Hepatocyte (in vitro differentiated cells): ENCODE measurements at regions not wholly inside any gene's neighbourhood (a gene's known extent, or its start where the extent isn't known, plus 50 kb on each side); places are given as distances from the start of the nearest gene placed in this dataset.

Experiments used
- DNase-seq: peaks from one replicate; pipeline ENCODE4 v3.0.0-alpha.2; 2016; ENCODE audit warnings: low spot score
- H2AFZ ChIP-seq: fragments of 200-600 bp; sonication (generic); 2 replicates; pipeline ENCODE4 v1.6.0; 2016; ENCODE audit warnings: antibody characterized with exemption, mild to moderate bottlenecking
- H3K27ac ChIP-seq: fragments of 200-600 bp; sonication (generic); 2 replicates; pipeline ENCODE4 v1.5.1; 2016; ENCODE audit warnings: mild to moderate bottlenecking
- H3K27me3 ChIP-seq: fragments of 200-600 bp; sonication (generic); 2 replicates; pipeline ENCODE4 v1.6.1; 2016
- H3K36me3 ChIP-seq: fragments of 200-600 bp; sonication (generic); replicated peaks from 2 replicates; pipeline ENCODE4 v1.5.1; 2016; ENCODE audit warnings: low read depth; ENCODE audit not compliant: insufficient read depth
- H3K4me1 ChIP-seq: fragments of 200-600 bp; sonication (generic); 2 replicates; pipeline ENCODE4 v1.5.1; 2016; ENCODE audit warnings: mild to moderate bottlenecking, moderate library complexity; ENCODE audit not compliant: insufficient read depth
- H3K4me2 ChIP-seq: fragments of 200-600 bp; sonication (generic); 2 replicates; pipeline ENCODE4 v1.6.0; 2016
- H3K4me3 ChIP-seq: fragments of 200-600 bp; sonication (generic); 2 replicates; pipeline ENCODE4 v1.5.1; 2016; ENCODE audit warnings: mild to moderate bottlenecking
- H3K79me2 ChIP-seq: fragments of 200-600 bp; sonication (generic); 2 replicates; pipeline ENCODE4 v1.6.0; 2017; ENCODE audit warnings: mild to moderate bottlenecking
- H3K9me2 ChIP-seq: fragments of 200-600 bp; sonication (generic); replicated peaks from 2 replicates; pipeline ENCODE4 v1.6.0; 2017; ENCODE audit warnings: mild to moderate bottlenecking; ENCODE audit not compliant: insufficient read depth
- H3K9me3 ChIP-seq: fragments of 200-600 bp; sonication (generic); 2 replicates; pipeline ENCODE4 v1.5.1; 2016; ENCODE audit warnings: low read depth, mild to moderate bottlenecking
- H4K20me1 ChIP-seq: fragments of 200-600 bp; sonication (generic); 2 replicates; pipeline ENCODE4 v1.6.0; 2016; ENCODE audit warnings: mild to moderate bottlenecking; ENCODE audit not compliant: insufficient read depth, poor library complexity, severe bottlenecking
- EZH2 ChIP-seq: fragments of 200-600 bp; sonication (generic); IDR thresholded peaks from 2 replicates; pipeline ENCODE4 v1.6.1; 2016; ENCODE audit warnings: antibody characterized with exemption, mild to moderate bottlenecking, borderline replicate concordance
- EZH2phosphoT487 ChIP-seq: fragments of 200-600 bp; sonication (generic); IDR thresholded peaks from one replicate; pipeline ENCODE4 v1.6.1; 2018; ENCODE audit warnings: antibody characterized with exemption, mild to moderate bottlenecking, low read depth, moderate library complexity; ENCODE audit not compliant: unreplicated experiment, severe bottlenecking
- WGBS: methylation state at CpG from one replicate; pipeline ENCODE4 v1.1.6; 2016; ENCODE audit warnings: low lambda C conversion rate; ENCODE audit errors: missing lambda C conversion rate; 5-methylcytosine and 5-hydroxymethylcytosine counted together
- TF ChIP-seq, protein P1 (sequence below): fragments of 200-600 bp; sonication (generic); IDR thresholded peaks from 2 replicates; pipeline ENCODE4 v1.5.1; 2016; ENCODE audit warnings: antibody characterized with exemption, mild to moderate bottlenecking; ENCODE audit not compliant: poor library complexity

DNA sequence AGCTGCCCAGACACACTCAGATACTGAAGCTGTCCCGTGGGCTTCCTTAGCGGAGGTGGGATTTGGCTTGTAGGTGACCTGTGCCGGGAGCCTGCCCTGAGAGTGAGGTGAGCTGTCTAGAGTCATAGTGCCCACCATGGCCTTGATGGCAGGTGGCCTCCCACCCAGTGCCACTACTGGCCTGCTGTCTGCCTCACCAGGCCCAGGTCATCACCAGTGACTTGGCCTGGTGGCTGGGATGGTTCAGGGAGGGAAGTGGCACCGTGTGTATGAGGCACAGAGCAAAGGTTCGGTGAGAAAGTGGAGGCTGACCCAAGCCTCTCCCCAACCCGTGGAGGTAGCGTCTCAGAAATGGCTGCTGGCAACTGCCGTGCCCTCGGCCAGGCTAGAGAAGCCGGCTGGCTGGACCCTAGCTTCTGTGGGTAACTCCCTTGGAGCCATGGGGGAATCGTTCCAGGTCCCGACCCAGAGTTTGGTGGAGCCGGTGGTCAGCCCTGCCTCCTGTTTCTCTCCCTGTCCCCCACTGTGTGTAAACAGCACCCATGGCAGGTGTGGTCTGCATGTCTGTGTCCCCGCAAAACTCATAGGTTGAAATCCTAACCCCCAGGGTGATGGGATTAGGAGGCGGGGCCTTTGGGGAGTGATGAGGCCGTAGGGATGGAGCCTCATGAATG is 155.4 kb upstream of the C1orf174 start:
- no peaks in the 10 kb centered on the region for H3K27me3 ChIP-seq
- TF ChIP-seq EZH2phosphoT487 (no peak), EZH2 (no peak)
- TF ChIP-seq, protein P1, sequence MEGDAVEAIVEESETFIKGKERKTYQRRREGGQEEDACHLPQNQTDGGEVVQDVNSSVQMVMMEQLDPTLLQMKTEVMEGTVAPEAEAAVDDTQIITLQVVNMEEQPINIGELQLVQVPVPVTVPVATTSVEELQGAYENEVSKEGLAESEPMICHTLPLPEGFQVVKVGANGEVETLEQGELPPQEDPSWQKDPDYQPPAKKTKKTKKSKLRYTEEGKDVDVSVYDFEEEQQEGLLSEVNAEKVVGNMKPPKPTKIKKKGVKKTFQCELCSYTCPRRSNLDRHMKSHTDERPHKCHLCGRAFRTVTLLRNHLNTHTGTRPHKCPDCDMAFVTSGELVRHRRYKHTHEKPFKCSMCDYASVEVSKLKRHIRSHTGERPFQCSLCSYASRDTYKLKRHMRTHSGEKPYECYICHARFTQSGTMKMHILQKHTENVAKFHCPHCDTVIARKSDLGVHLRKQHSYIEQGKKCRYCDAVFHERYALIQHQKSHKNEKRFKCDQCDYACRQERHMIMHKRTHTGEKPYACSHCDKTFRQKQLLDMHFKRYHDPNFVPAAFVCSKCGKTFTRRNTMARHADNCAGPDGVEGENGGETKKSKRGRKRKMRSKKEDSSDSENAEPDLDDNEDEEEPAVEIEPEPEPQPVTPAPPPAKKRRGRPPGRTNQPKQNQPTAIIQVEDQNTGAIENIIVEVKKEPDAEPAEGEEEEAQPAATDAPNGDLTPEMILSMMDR = no peak
- no peak overlapping the region for H2AFZ ChIP-seq
- WGBS = 88% methylated on average over 16 of the region's 16 CpGs
- no peaks in the 10 kb centered on the region for H3K79me2 ChIP-seq
- no peak overlapping the region for H3K27ac ChIP-seq
- H3K4me1 ChIP-seq = no peaks in the 10 kb centered on the region
- H3K4me3 ChIP-seq = no peak overlapping the region
- H3K9me3 ChIP-seq = no peaks in the 10 kb centered on the region
- no peaks in the 10 kb centered on the region for H3K36me3 ChIP-seq
- no peak for DNase-seq
- H3K9me2 ChIP-seq = no peaks in the 10 kb centered on the region
- H3K4me2 ChIP-seq = no peak overlapping the region
- no peaks in the 10 kb centered on the region for H4K20me1 ChIP-seq

GRCh38 chr1:4056422-4056821 is 156.3 kb upstream of the C1orf174 start:
- H3K27ac ChIP-seq = no peak overlapping the region
- H3K9me2 ChIP-seq = no peaks in the 10 kb centered on the region
- H3K36me3 ChIP-seq = no peaks in the 10 kb centered on the region
- DNase-seq = no peak
- WGBS = 89% methylated on average over 9 of the region's 9 CpGs
- no peaks in the 10 kb centered on the region for H3K79me2 ChIP-seq
- no peaks in the 10 kb centered on the region for H4K20me1 ChIP-seq
- no peak overlapping the region for H2AFZ ChIP-seq
- H3K4me3 ChIP-seq = no peak overlapping the region
- H3K9me3 ChIP-seq = no peaks in the 10 kb centered on the region
- H3K27me3 ChIP-seq = no peaks in the 10 kb centered on the region
- TF ChIP-seq EZH2phosphoT487 (no peak), EZH2 (no peak)
- TF ChIP-seq, protein P1 = no peak
- H3K4me2 ChIP-seq = no peak overlapping the region
- no peaks in the 10 kb centered on the region for H3K4me1 ChIP-seq

- no peaks in the 10 kb centered on the region for H3K9me3 ChIP-seq
- DNase-seq = no peak
- no peak overlapping the region for H3K4me3 ChIP-seq
- no peaks in the 10 kb centered on the region for H3K36me3 ChIP-seq
- no peaks in the 10 kb centered on the region for H3K9me2 ChIP-seq
- no peak for TF ChIP-seq EZH2
- no peak for TF ChIP-seq EZH2phosphoT487
- TF ChIP-seq, protein P1 = no peak
- no peaks in the 10 kb centered on the region for H3K27me3 ChIP-seq
- H3K4me1 ChIP-seq = no peaks in the 10 kb centered on the region
- no peak overlapping the region for H2AFZ ChIP-seq
- no peak overlapping the region for H3K4me2 ChIP-seq
- H3K27ac ChIP-seq = no peak overlapping the region
- H3K79me2 ChIP-seq = no peaks in the 10 kb centered on the region
- 90% methylated on average over 7 of the region's 7 CpGs for WGBS
- no peaks in the 10 kb centered on the region for H4K20me1 ChIP-seq
Measured at GRCh38 chr1:4056989-4057388, 156.9 kb upstream of the C1orf174 start.

GRCh38 chr1:4057603-4058002 is 157.5 kb upstream of the C1orf174 start:
- Histone ChIP-seq H3K9me2 (no peaks in the 10 kb centered on the region), H3K27me3 (no peaks in the 10 kb centered on the region), H3K27ac (no peak overlapping the region), H4K20me1 (no peaks in the 10 kb centered on the region), H3K79me2 (no peaks in the 10 kb centered on the region), H2AFZ (no peak overlapping the region), H3K36me3 (no peaks in the 10 kb centered on the region), H3K4me2 (no peak overlapping the region), H3K4me3 (no peak overlapping the region), H3K4me1 (no peaks in the 10 kb centered on the region), H3K9me3 (no peaks in the 10 kb centered on the region)
- WGBS = 86% methylated on average over 11 of the region's 11 CpGs
- no peak for DNase-seq
- TF ChIP-seq, protein P1 = no peak
- TF ChIP-seq EZH2 = no peak
